Osteoblast (primary cell): ENCODE measurements at regions not wholly inside any gene's neighbourhood (a gene's known extent, or its start where the extent isn't known, plus 50 kb on each side); places are given as distances from the start of the nearest gene placed in this dataset.
"Not testable (repeated sequence)": the region's sequence is repeated elsewhere in the genome, so short reads cannot be mapped to it uniquely, and the experiment has no call there.

Experiments
- DNase-seq: peaks from one replicate; pipeline ENCODE4 v3.0.0; 2011; ENCODE audit warnings: low spot score, mixed read lengths; ENCODE audit not compliant: insufficient read length; ENCODE audit errors: missing footprints
- H2AFZ ChIP-seq: 2 replicates; pipeline ENCODE4 v1.6.0; 2011; ENCODE audit warnings: mild to moderate bottlenecking, low read length
- H3K27ac ChIP-seq: 2 replicates; pipeline ENCODE4 v1.5.1; 2011; ENCODE audit warnings: mild to moderate bottlenecking, low read depth, low read length, moderate library complexity
- H3K27me3 ChIP-seq: 2 replicates; pipeline ENCODE4 v1.6.0; 2012; ENCODE audit warnings: mild to moderate bottlenecking, control low read depth, inconsistent platforms, low read length, moderate library complexity; ENCODE audit not compliant: insufficient read depth
- H3K36me3 ChIP-seq: 2 replicates; pipeline ENCODE4 v1.5.1; 2011; ENCODE audit warnings: mild to moderate bottlenecking, low read length, control low read depth, moderate library complexity; ENCODE audit not compliant: insufficient read depth
- H3K4me1 ChIP-seq: 2 replicates; pipeline ENCODE4 v1.5.1; 2011; ENCODE audit warnings: mild to moderate bottlenecking, low read length, control low read depth, moderate library complexity; ENCODE audit not compliant: insufficient read depth
- H3K4me2 ChIP-seq: 2 replicates; pipeline ENCODE4 v1.6.0; 2011; ENCODE audit warnings: mild to moderate bottlenecking, low read length; ENCODE audit not compliant: insufficient read depth
- H3K4me3 ChIP-seq: fragments of 200-600 bp; sonication (generic); 3 replicates; pipeline ENCODE4 v1.5.1; 2012; ENCODE audit warnings: mild to moderate bottlenecking, low read length, inconsistent platforms; ENCODE audit not compliant: insufficient read depth
- H3K79me2 ChIP-seq: 2 replicates; pipeline ENCODE4 v1.6.0; 2012; ENCODE audit warnings: mild to moderate bottlenecking, low read length, control low read depth, inconsistent platforms; ENCODE audit not compliant: insufficient read depth
- H3K9me3 ChIP-seq: 2 replicates; pipeline ENCODE4 v1.5.1; 2011; ENCODE audit warnings: low read depth, low read length, control low read depth
- H4K20me1 ChIP-seq: 2 replicates; pipeline ENCODE4 v1.6.0; 2012; ENCODE audit warnings: mild to moderate bottlenecking, low read length, control low read depth; ENCODE audit not compliant: insufficient read depth
- TF ChIP-seq, protein P1 (sequence below): IDR thresholded peaks from 2 replicates; pipeline ENCODE4 v1.5.1; 2011; ENCODE audit warnings: mild to moderate bottlenecking, low read depth, low read length, moderate library complexity; ENCODE audit errors: extremely low read depth

DNA sequence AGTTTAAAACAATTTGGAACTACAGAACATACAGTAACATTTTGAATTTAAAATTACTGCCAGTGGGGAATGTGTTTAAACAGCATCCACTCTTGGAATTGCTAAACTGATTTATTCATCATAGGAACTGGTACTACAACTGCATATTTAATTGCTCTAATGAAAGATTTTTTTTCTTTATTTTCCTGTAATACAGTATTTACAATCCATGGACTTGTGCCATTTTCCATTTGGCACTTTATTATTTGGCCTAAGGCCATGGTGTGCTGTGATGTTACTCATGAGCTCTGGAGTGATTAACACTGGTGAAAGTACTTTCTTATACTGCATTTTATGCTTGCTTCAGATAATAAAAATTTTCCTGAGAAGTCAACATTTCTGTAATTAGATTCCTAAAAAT lies 69.7 kb upstream of the NUDT6 start:
- Histone ChIP-seq H3K4me1 (peaks cover 3% of the 10 kb centered on the region), H3K79me2 (peaks cover 3% of the 10 kb centered on the region), H3K27me3 (no peaks in the 10 kb centered on the region), H3K27ac (no peak overlapping the region), H3K4me2 (no peak overlapping the region), H3K36me3 (no peaks in the 10 kb centered on the region), H4K20me1 (no peaks in the 10 kb centered on the region), H3K4me3 (no peak overlapping the region), H3K9me3 (peaks cover 2% of the 10 kb centered on the region), H2AFZ (no peak overlapping the region)
- DNase-seq: no peak
- TF ChIP-seq, protein P1, sequence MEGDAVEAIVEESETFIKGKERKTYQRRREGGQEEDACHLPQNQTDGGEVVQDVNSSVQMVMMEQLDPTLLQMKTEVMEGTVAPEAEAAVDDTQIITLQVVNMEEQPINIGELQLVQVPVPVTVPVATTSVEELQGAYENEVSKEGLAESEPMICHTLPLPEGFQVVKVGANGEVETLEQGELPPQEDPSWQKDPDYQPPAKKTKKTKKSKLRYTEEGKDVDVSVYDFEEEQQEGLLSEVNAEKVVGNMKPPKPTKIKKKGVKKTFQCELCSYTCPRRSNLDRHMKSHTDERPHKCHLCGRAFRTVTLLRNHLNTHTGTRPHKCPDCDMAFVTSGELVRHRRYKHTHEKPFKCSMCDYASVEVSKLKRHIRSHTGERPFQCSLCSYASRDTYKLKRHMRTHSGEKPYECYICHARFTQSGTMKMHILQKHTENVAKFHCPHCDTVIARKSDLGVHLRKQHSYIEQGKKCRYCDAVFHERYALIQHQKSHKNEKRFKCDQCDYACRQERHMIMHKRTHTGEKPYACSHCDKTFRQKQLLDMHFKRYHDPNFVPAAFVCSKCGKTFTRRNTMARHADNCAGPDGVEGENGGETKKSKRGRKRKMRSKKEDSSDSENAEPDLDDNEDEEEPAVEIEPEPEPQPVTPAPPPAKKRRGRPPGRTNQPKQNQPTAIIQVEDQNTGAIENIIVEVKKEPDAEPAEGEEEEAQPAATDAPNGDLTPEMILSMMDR: no peak

DNA sequence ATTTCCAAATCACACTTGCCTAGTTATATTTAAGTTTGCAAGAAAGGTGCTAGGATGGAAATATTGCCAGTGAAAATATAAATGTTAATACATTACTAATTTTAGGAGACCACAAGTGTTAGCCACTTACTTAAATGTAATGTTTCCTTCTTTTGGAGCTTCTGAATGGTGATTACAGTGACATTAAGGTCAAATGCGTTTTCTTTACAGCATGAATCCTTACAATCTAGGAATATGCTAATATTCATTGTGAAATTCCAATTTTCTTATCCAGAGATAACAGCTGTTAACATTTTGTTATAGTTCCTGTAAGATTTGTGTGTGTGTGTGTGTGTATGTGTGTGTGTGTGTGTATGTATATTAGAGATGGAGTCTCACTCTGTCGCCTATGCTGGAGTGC lies 70.2 kb upstream of the NUDT6 start:
- Histone ChIP-seq H3K4me1 (peaks cover 3% of the 10 kb centered on the region), H2AFZ (no peak overlapping the region), H3K79me2 (peaks cover 3% of the 10 kb centered on the region), H3K4me2 (no peak overlapping the region), H3K36me3 (no peaks in the 10 kb centered on the region), H3K27me3 (no peaks in the 10 kb centered on the region), H3K9me3 (peaks cover 2% of the 10 kb centered on the region), H3K27ac (no peak overlapping the region), H3K4me3 (no peak overlapping the region), H4K20me1 (no peaks in the 10 kb centered on the region)
- TF ChIP-seq, protein P1: no peak
- no peak for DNase-seq

DNA sequence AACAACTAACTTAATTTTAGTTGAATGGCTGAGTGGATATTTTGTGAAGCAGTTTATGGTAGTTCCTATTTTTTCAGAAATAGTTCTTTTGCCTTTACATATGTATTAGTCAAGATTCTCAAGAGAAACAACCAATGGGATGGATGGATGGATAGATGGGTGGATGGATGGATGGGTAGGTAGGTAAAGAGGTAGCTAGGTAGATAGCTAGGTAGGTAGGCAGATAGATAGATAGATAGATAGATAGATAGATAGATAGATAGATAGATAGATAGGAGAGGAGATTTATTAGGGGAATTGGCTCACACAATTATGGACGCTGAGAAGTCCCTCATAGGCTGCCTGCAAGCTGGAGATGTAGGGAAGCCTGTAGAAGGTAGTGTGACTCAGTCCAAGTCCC lies 74.0 kb upstream of the NUDT6 start:
- no peak overlapping the region for H3K27ac ChIP-seq
- H3K79me2 ChIP-seq: no peaks in the 10 kb centered on the region
- H3K4me3 ChIP-seq: no peak overlapping the region
- H2AFZ ChIP-seq: no peak overlapping the region
- H4K20me1 ChIP-seq: no peaks in the 10 kb centered on the region
- H3K27me3 ChIP-seq: no peaks in the 10 kb centered on the region
- peaks cover 3% of the 10 kb centered on the region for H3K4me1 ChIP-seq
- DNase-seq: no peak
- H3K36me3 ChIP-seq: no peaks in the 10 kb centered on the region
- TF ChIP-seq, protein P1: no peak
- H3K9me3 ChIP-seq: no peaks in the 10 kb centered on the region
- H3K4me2 ChIP-seq: no peak overlapping the region

DNA sequence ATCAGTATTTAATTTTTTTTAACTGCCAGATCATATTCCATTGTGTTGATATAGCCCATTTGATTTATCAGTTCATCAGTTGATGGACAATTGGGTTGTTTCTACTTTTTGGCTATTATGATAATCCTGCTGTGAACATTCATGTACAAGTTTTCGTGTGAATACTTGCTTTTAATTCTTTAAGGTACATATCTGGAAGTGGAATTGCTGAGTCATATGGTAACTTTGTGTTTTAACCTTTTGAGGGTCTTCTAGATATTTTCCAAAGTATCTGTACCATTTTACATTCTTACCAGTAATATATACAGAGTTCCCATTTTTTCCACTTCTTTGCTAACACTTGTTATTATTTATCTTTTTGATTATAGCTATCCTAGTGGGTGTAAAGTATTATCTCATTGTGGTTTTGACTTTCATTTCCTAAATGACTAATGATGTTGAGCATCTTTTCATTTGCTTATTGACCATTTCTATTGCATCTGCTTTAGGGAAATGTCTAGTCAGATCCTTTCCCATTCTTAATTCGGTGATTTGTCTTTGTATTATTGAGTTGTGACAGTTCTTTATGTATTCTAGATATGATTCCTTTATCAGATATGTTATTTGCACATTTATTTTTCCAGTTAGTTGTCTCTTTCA lies 75.2 kb upstream of the NUDT6 start:
- DNase-seq: no peak
- H4K20me1 ChIP-seq: no peaks in the 10 kb centered on the region

DNA sequence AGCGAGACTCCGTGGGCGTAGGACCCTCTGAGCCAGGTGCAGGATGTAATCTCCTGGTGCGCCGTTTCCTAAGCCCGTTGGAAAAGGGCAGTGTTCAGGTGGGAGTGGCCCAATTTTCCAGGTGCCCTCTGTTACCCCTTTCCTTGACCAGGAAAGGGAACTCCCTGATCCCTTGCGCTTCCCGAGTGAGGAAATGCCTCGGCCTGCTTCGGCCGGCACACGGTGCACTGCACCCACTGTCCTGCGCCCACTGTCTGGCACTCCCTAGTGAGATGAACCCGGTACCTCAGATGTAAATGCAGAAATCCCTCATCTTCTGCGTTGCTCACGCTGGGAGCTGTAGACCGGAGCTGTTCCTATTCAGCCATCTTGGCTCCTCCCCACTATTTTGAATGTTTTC lies 81.7 kb upstream of the NUDT6 start:
- H3K27ac ChIP-seq, H4K20me1 ChIP-seq, H3K4me3 ChIP-seq, H3K9me3 ChIP-seq, DNase-seq, H2AFZ ChIP-seq, H3K79me2 ChIP-seq, H3K36me3 ChIP-seq, H3K4me2 ChIP-seq, H3K4me1 ChIP-seq, H3K27me3 ChIP-seq: not testable (repeated sequence)

More for the DNA sequence above, 75.2 kb upstream of the NUDT6 start:
- Histone ChIP-seq H3K4me2 (no peak overlapping the region), H3K27ac (no peak overlapping the region), H3K4me3 (no peak overlapping the region), H2AFZ (no peak overlapping the region), H3K9me3 (no peaks in the 10 kb centered on the region), H3K27me3 (no peaks in the 10 kb centered on the region), H3K79me2 (no peaks in the 10 kb centered on the region), H3K4me1 (no peaks in the 10 kb centered on the region), H3K36me3 (no peaks in the 10 kb centered on the region)
- TF ChIP-seq, protein P1: no peak

DNA sequence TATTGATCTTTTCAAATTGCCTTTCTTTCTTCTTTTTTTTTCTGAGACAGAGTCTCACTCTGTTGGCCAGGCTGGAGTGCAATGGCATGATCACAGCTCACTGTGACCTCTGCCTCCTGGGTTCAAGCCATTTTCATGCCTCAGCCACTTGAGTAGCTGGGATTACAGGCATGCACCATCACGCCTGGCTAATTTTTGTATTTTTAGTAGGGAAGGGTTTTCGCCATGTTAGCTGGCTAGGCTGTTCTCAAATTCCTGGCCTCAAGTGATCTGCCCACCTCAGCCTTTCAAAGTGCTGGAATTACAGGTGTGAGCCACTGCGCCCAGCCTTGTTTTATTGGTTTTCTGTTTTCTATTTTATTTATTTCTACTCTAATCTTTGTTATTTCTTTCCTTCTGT lies 82.7 kb upstream of the NUDT6 start:
- H3K27ac ChIP-seq, H3K9me3 ChIP-seq, H3K4me1 ChIP-seq, H4K20me1 ChIP-seq, H3K27me3 ChIP-seq, H2AFZ ChIP-seq, DNase-seq, H3K4me2 ChIP-seq, H3K79me2 ChIP-seq, H3K4me3 ChIP-seq, H3K36me3 ChIP-seq: not testable (repeated sequence)
